Tibial artery (tissue), 4 donors: ENCODE measurements at regions not wholly inside any gene's neighbourhood (a gene's known extent, or its start where the extent isn't known, plus 50 kb on each side); places are given as distances from the start of the nearest gene placed in this dataset.
"Not testable (repeated sequence)": the region's sequence is repeated elsewhere in the genome, so short reads cannot be mapped to it uniquely, and the experiment has no call there.

Experiments used
- DNase-seq, 2 donors: peaks; one replicate each; pipeline ENCODE4 v3.0.0-alpha.2; 2019
- H3K27ac ChIP-seq, 2 donors: fragments of 200-600 bp; sonication (generic) in 1 of 2; 1 replicate in 1 of 2; 2 replicates in 1 of 2; pipeline ENCODE4 v1.5.1; 2018 to 2019; ENCODE audit warnings: mild to moderate bottlenecking in 1 of 2
- H3K27me3 ChIP-seq, 2 donors: fragments of 200-600 bp; sonication (generic) in 1 of 2; one replicate each; pipeline versions ENCODE4 v1.5.1 to v1.6.0; 2016 to 2019
- H3K36me3 ChIP-seq, 3 donors: fragments of 200-600 bp; sonication (generic) in 2 of 3; one replicate each; pipeline ENCODE4 v1.5.1; 2016 to 2019; ENCODE audit warnings: mild to moderate bottlenecking in 2 of 3
- H3K4me1 ChIP-seq, 4 donors: fragments of 200-600 bp; sonication (generic) in 2 of 4; 1 replicate in 3 of 4; 2 replicates in 1 of 4; pipeline ENCODE4 v1.5.1; 2016 to 2019
- H3K4me3 ChIP-seq, 2 donors: fragments of 200-600 bp; sonication (generic) in 1 of 2; 1 replicate in 1 of 2; 2 replicates in 1 of 2; pipeline ENCODE4 v1.5.1; 2018 to 2019; ENCODE audit warnings: mild to moderate bottlenecking in 2 of 2
- H3K9me3 ChIP-seq, 3 donors: fragments of 200-600 bp; sonication (generic) in 1 of 3; one replicate each; pipeline ENCODE4 v1.5.1; 2016 to 2019
- CTCF ChIP-seq, 2 experiments: fragments of 200-600 bp in 1 of 2; fragments of 450-650 bp in 1 of 2; IDR thresholded peaks; one replicate each; pipeline ENCODE4 v1.5.1; 2017 to 2019; ENCODE audit warnings: antibody characterized with exemption in 2 of 2, mild to moderate bottlenecking in 1 of 2, moderate library complexity in 1 of 2
- intact Hi-C: fragments of 100-400 bp; cut with DNase I; formaldehyde crosslinking; loops from one replicate; pipeline ENCODE4 v1.15.0; 2023; ENCODE audit warnings: low total_unique reads

- H3K27me3 ChIP-seq, H3K27ac ChIP-seq, H3K9me3 ChIP-seq, DNase-seq, intact Hi-C loops, H3K4me3 ChIP-seq, H3K36me3 ChIP-seq, H3K4me1 ChIP-seq: not testable (repeated sequence)
Measured at GRCh38 chr4:9556076-9556475, 111.9 kb downstream of the DEFB131A start.

GRCh38 chr4:9577869-9578268, 133.7 kb downstream of the DEFB131A start:
- H3K27ac ChIP-seq, H3K9me3 ChIP-seq, intact Hi-C loops, H3K4me3 ChIP-seq, DNase-seq, H3K36me3 ChIP-seq, H3K4me1 ChIP-seq, H3K27me3 ChIP-seq: not testable (repeated sequence)

GRCh38 chr4:9582880-9583279, 138.7 kb downstream of the DEFB131A start:
- H3K36me3 ChIP-seq, intact Hi-C loops, DNase-seq, H3K27me3 ChIP-seq, H3K4me3 ChIP-seq, H3K9me3 ChIP-seq, H3K4me1 ChIP-seq, H3K27ac ChIP-seq: not testable (repeated sequence)

DNA sequence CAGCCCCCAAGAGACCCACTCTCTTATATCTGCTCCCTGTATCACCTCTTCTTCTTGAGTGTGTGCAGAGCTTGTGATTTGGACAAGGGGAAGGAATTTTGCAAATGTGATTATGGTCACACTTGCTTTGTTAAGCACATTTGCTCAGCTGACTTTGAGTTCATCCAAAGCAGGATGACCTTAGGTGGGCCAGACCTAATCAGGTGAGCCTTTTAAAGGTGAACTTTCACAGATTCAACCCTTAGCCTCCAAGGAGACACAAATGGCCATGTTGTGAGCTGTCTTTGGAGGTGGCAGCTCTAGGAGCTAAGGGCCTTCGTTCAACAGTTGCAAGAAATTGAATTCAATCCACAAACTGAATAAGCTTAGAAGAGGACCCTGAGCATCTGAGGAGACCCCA, 147.8 kb downstream of the DEFB131A start:
- Histone ChIP-seq H3K9me3 (no peaks in the 10 kb centered on the region), H3K4me1 (no peaks in the 10 kb centered on the region), H3K4me3 (no peak overlapping the region), H3K27me3 (no peaks in the 10 kb centered on the region), H3K36me3 (no peaks in the 10 kb centered on the region), H3K27ac (no peak overlapping the region)
- no peak for TF ChIP-seq CTCF (IDR thresholded peaks at IDR 0.05)
- intact Hi-C loops = no loop called here
- no peak for DNase-seq

DNA sequence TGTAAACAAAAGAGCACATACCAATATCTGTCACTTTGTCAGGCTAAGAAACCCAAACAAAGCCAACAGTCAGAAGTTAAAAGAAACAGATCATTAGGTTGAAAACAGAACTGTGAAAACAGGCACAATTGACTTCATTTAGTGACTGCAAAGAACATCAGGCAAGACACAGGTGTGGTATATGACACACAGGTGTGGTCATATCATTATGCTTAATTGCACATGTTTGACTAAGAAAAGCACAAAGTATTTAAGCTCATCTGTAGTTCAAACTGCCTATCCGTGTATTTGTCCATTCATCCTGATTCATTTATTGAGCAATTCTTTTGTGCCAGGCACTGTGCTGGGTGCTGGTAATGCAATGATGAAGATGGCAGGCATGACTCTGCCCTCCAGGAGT, 150.7 kb downstream of the DEFB131A start:
- H3K36me3 ChIP-seq = no peaks in the 10 kb centered on the region
- H3K4me1 ChIP-seq = no peaks in the 10 kb centered on the region
- H3K9me3 ChIP-seq = no peaks in the 10 kb centered on the region
- intact Hi-C loops = no loop called here
- TF ChIP-seq CTCF (IDR thresholded peaks at IDR 0.05) = no peak
- no peak for DNase-seq
- no peak overlapping the region for H3K27ac ChIP-seq
- no peaks in the 10 kb centered on the region for H3K27me3 ChIP-seq
- no peak overlapping the region for H3K4me3 ChIP-seq

GRCh38 chr4:9595531-9595930, 151.3 kb downstream of the DEFB131A start:
- H3K36me3 ChIP-seq, H3K4me1 ChIP-seq, intact Hi-C loops, H3K27ac ChIP-seq, H3K4me3 ChIP-seq, H3K9me3 ChIP-seq, H3K27me3 ChIP-seq, DNase-seq: not testable (repeated sequence)

- no peak for DNase-seq
- Histone ChIP-seq H3K27me3 (no peaks in the 10 kb centered on the region), H3K36me3 (no peaks in the 10 kb centered on the region), H3K4me3 (no peak overlapping the region), H3K4me1 (no peaks in the 10 kb centered on the region), H3K9me3 (no peaks in the 10 kb centered on the region), H3K27ac (no peak overlapping the region)
- intact Hi-C loops = no loop called here
- no peak for TF ChIP-seq CTCF (IDR thresholded peaks at IDR 0.05)
Measured at GRCh38 chr4:9599266-9599665, 155.1 kb downstream of the DEFB131A start.

DNA sequence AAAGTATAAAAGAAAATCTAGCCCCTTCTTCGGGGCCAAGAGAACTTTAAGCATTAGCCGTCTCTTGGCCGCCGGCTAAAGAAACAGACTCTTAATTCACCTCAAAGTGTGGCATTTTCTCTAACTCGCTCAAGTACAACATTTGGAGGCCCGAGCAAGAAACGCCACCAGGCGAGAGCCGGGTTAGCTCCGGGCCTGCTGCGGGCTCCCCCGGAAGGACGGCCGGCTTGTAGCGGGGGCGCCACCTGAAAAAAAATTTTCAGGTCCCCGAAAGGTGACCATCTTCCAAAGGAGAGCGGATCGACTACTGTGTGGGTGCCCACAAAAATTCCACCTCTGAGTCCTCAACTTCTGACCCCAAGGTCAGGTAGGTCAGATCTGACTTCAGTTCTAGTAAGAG, 156.0 kb downstream of the DEFB131A start:
- no peak overlapping the region for H3K27ac ChIP-seq
- H3K4me1 ChIP-seq = no peaks in the 10 kb centered on the region
- H3K27me3 ChIP-seq = no peaks in the 10 kb centered on the region
- no peak for DNase-seq
- intact Hi-C loops = no loop called here
- H3K9me3 ChIP-seq = no peaks in the 10 kb centered on the region
- no peak for TF ChIP-seq CTCF (IDR thresholded peaks at IDR 0.05)
- no peaks in the 10 kb centered on the region for H3K36me3 ChIP-seq
- no peak overlapping the region for H3K4me3 ChIP-seq
